LNCaP clone FGC (cell line): ENCODE measurements at regions not wholly inside any gene's neighbourhood (a gene's known extent, or its start where the extent isn't known, plus 50 kb on each side); places are given as distances from the start of the nearest gene placed in this dataset.

Experiments
- DNase-seq: peaks from one replicate; pipeline ENCODE4 v3.0.0-alpha.2; 2011; ENCODE audit warnings: low read depth
- H3K4me3 ChIP-seq: 2 replicates; pipeline ENCODE4 v1.5.1; 2011; ENCODE audit warnings: mild to moderate bottlenecking, low read depth, low read length, control low read depth
- CTCF ChIP-seq: IDR thresholded peaks from 2 replicates; pipeline ENCODE4 v1.5.1; 2012; ENCODE audit warnings: mild to moderate bottlenecking; ENCODE audit not compliant: control insufficient read depth, insufficient read depth; ENCODE audit errors: extremely low read depth

GRCh38 chr3:43979645-43980044 is 262.0 kb upstream of the TOPAZ1 start:
- TF ChIP-seq CTCF: no peak
- H3K4me3 ChIP-seq: no peak overlapping the region
- no peak for DNase-seq

DNA sequence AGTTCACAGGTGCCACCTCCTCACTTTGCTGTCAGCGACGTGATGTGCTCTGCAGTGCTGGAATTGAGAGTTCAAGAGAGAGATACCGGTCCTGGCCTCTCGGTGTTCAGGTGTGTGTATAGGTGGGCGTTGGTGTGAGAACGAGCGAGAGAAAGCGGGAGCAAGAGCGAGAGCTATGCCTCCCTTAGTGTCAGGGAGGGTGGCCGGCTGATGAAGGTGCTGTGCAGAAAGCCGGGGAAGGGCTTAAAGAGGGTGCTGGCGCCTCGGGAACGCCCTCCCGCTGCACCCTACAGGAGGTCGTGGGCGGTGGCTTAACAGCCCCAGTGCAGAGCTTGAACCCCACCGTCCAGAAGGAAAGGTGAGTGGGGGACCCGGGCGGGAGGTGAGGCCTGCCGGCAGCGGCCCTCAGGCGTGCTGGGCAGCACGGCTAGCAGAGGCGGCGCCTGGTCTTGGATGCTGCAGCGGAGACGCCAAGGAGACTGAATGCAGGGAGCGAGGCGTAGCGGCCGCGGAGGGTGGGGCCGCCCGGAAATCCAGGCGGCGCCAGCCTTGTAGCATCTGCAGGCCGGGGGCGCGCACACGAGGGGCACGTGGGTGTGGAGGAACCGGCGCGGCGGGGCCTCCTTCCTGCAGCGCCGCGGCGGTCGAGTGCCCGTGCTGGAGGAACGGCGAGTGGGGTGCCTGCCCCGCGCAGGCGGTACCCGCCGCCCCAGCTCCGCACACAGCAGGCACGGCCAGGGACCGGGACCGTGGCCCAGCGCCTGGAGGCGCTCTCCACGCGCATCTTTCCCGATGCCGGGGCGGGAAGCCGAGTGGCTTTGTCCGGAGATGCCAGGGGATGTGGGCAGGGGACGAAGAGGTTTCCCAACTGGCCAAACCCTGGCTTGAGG is 246.8 kb upstream of the TOPAZ1 start:
- peak overlapping the region; percentile 9; the same call in 1 of the 2 replicates for H3K4me3 ChIP-seq
- DNase-seq: no peak

DNA sequence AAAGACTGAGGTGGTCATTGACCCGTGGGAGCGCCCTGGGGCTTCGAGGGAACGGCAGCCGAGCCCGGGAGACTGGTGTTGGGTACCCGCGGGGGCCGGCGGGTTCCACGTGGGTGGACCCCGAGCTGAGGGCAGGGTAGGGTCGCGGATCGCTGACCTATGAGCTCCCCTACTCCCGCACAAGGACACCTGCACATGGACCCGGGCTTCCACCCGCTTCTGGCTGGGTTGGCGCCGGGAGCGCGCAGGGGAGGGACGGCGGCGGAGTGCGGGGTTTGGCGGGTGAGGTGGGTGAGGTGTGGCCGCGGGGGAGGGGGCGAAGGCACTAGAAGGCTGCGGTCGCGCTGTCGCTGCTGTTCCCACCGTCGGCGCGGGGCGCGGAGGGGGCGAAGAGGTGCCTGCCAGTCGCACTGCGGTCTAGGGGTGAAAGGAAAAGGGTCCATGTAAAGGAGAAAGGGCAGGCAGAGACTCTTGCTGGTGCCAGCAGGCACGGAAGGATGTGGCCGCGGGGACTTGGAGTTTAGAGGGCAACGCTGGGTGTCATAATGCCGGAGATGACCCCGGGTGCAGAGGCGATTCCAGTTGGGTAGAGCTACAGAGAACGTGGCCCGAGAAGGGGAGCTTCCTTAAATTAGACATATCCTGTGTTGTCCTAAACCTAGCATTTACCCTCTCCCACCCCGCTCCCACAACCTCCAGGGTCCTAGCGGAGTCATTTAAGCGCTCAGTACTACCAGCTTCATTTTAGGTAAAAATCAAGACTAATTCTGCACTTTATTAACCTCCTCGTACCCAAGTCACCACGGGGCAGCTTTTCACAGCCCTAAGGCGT is 245.9 kb upstream of the TOPAZ1 start:
- no peak overlapping the region for H3K4me3 ChIP-seq
- TF ChIP-seq CTCF: no peak
- no peak for DNase-seq

More for the DNA sequence above, 246.8 kb upstream of the TOPAZ1 start:
- 0 out of 2 replicates have a peak, but pooled peaks have one; percentile 12 for TF ChIP-seq CTCF

GRCh38 chr3:43996379-43997301 is 245.0 kb upstream of the TOPAZ1 start:
- H3K4me3 ChIP-seq: no peak overlapping the region
- no peak for DNase-seq
- TF ChIP-seq CTCF: peak; percentile 55

DNA sequence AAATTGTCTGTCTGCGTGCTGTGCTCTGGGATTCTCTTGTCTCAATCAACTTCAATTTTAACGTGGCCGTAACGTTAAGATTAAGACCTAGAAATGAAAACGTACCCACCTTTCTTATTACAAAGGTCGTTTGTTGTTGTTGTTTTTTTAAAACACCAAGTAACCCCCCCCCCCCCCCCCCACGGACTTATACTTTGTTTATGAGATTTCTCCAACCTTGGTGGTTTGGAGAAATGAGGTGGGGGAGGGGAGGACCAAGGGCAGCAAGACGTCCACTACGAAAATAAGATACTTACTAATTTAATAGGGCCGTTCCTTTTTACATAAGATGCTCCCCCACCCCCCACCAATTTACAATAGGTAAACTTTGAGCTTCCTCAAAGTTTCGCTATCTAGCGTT is 244.4 kb upstream of the TOPAZ1 start:
- TF ChIP-seq CTCF: no peak
- no peak overlapping the region for H3K4me3 ChIP-seq
- DNase-seq: no peak

DNA sequence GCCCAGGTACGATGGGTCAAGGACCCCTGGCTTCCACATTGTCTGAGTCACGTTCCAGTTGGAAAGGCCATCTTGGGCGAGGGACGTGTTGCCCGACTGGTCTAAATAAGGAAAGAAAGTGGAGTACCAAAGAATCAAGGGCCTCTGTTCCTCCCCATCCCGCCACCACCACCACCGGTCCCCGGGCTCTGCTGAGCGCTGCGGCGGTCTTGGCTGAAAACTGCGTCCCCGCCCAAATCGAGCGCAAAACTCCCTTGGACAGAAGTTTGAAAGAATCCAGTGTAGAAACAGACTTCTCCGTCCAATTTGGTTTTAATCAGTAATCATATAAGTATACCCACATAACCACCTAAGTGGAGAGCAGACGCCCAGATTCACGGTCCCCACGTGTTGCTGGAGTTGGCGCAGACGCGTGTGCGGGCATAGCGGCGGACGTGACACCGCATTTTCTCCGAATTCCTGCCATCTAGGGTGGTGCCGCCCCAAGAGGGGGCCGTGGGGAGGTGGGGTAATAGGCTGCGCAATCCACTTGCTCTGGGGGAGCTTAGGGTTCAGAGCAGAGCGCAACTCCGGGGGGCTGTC is 243.8 kb upstream of the TOPAZ1 start:
- TF ChIP-seq CTCF: no peak
- no peak overlapping the region for H3K4me3 ChIP-seq
- DNase-seq: no peak
